Lower leg skin (tissue), 4 donors: ENCODE measurements at regions not wholly inside any gene's neighbourhood (a gene's known extent, or its start where the extent isn't known, plus 50 kb on each side); places are given as distances from the start of the nearest gene placed in this dataset.

Source experiments
- DNase-seq, 2 donors: peaks; one replicate each; pipeline ENCODE4 v3.0.0-alpha.2; 2019; ENCODE audit warnings: low spot score in 2 of 2
- H3K4me3 ChIP-seq: fragments of 200-600 bp; sonication (generic); 2 replicates; pipeline ENCODE4 v1.5.1; 2017; ENCODE audit warnings: mild to moderate bottlenecking, low read depth; ENCODE audit not compliant: poor library complexity, severe bottlenecking
- CTCF ChIP-seq, 3 donors: fragments of 450-650 bp; IDR thresholded peaks; one replicate each; pipeline ENCODE4 v1.5.1; 2016; ENCODE audit warnings: antibody characterized with exemption in 3 of 3, mild to moderate bottlenecking in 3 of 3, moderate library complexity in 2 of 3
- POLR2A ChIP-seq, 2 donors: fragments of 450-650 bp; IDR thresholded peaks; one replicate each; pipeline ENCODE4 v1.6.1; 2016 to 2017; ENCODE audit warnings: antibody characterized with exemption in 2 of 2, mild to moderate bottlenecking in 1 of 2, moderate library complexity in 1 of 2
- WGBS, 2 donors: methylation state at CpG; one replicate each; pipeline ENCODE4 v1.1.5; 2018; 5-methylcytosine and 5-hydroxymethylcytosine counted together
- intact Hi-C: fragments of 100-400 bp; cut with DNase I; formaldehyde crosslinking; loops from one replicate; pipeline ENCODE4 v1.15.0; 2023; ENCODE audit warnings: low total_unique reads

DNA sequence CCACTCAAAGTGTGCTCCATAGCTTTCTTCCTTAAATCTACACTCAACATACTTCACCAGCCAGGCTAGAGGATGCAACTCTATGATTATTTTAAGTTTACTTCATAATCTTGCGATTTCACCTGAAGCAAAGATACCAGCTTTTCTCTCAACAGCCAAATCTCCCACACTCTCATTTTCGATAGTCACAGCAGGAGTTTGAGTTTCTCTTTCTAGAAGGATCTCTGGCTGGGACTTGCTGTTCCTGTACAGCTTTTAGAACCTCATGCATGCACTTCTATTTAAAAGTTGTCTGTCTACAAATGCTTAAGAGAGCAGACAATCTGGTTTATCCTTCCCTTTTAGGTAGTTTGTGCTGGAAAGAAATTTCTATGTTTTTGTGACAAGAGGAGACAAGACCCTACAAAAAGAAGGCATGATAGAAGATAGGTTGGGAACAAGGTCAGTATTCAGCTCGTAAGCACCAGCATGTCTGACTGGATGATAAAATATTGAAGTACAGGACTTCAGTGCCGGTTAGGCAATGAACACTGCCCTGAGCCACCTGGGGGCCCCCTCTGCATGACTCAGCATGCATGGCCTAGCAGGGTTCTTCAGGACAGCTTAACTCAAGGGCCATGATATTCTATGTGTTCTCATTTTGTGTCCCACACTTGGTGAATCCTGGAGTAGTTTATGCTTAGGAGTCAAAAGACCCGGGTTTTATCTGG, 65.6 kb downstream of the ATXN3L start:
- WGBS, 2 donors: 68 to 72% methylated on average over 5 of the region's 5 CpGs
- no peak for DNase-seq
- H3K4me3 ChIP-seq: no peak overlapping the region
- TF ChIP-seq CTCF (IDR thresholded peaks at IDR 0.05) (no peak), POLR2A (IDR thresholded peaks at IDR 0.05) (no peak)
- intact Hi-C loops: no loop called here

DNA sequence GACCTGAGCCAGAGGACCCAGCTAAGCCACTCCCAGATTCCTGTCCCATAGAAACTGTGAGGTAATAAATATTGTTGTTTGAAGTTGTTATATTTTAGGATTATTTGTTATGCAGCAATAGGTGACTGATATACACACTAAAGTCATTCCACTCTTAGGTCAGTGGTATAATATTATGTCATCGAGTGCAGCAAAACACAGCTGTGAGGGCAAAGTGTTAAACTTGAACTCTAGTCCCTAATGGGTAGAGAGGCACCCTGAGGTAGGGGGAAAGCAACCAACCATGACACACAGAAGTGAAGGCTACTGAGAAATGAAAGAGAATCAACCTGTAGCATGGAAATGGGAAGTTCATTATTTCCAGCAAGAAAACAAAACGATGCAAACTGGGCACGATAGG, 66.6 kb downstream of the ATXN3L start:
- DNase-seq: no peak
- intact Hi-C loops: no loop called here
- TF ChIP-seq POLR2A (IDR thresholded peaks at IDR 0.05) (no peak), CTCF (IDR thresholded peaks at IDR 0.05) (no peak)
- no peak overlapping the region for H3K4me3 ChIP-seq
- 83 to 88% methylated on average over 3 of the region's 3 CpGs for WGBS, 2 donors

GRCh38 chrX:13252726-13253125, 67.1 kb downstream of the ATXN3L start:
- 89 to 100% methylated on average over 3 to 4 of the region's 4 CpGs for whole genome bisulfite sequencing, 2 donors
- no peak for DNase-seq
- intact Hi-C loops: no loop called here
- H3K4me3 ChIP-seq: no peak overlapping the region
- TF ChIP-seq CTCF (IDR thresholded peaks at IDR 0.05) (no peak), POLR2A (IDR thresholded peaks at IDR 0.05) (no peak)

GRCh38 chrX:13250826-13251580, 68.8 kb downstream of the ATXN3L start:
- TF ChIP-seq CTCF (IDR thresholded peaks at IDR 0.05) (no peak), POLR2A (IDR thresholded peaks at IDR 0.05) (no peak)
- intact Hi-C loops: no loop called here
- DNase-seq: peak in 1 of 2 donors; percentile 53
- no peak overlapping the region for H3K4me3 ChIP-seq
- 48 to 51% methylated on average over 7 of the region's 7 CpGs for WGBS, 2 donors

- peak in 1 of 2 donors; percentile 14 for DNase-seq
- no peak overlapping the region for H3K4me3 ChIP-seq
- TF ChIP-seq CTCF (IDR thresholded peaks at IDR 0.05): no peak
- no peak for TF ChIP-seq POLR2A (IDR thresholded peaks at IDR 0.05)
- 51 to 54% methylated on average over 9 of the region's 9 CpGs for WGBS, 2 donors
- intact Hi-C loops: no loop called here
Measured at GRCh38 chrX:13248867-13249486, 70.9 kb downstream of the ATXN3L start.
